HepG2 (cell line): ENCODE measurements at regions not wholly inside any gene's neighbourhood (a gene's known extent, or its start where the extent isn't known, plus 50 kb on each side); places are given as distances from the start of the nearest gene placed in this dataset.

Experiments used
- ATF2 ChIP-seq: sonication (generic); formaldehyde crosslinking; IDR thresholded peaks from 2 replicates; pipeline ENCODE4 v1.4.0; 2020; ENCODE audit warnings: missing genetic modification reagents
- CREB3 ChIP-seq: sonication (generic); formaldehyde crosslinking; IDR thresholded peaks from 2 replicates; pipeline ENCODE4 v1.5.0; 2020; ENCODE audit warnings: missing genetic modification reagents
- CTCF ChIP-seq: sonication (generic); formaldehyde crosslinking; IDR thresholded peaks from 2 replicates; pipeline ENCODE4 v1.5.0; 2020; ENCODE audit warnings: mild to moderate bottlenecking, missing genetic modification reagents, moderate library complexity
- EP300 ChIP-seq, 3 experiments: sonication (generic) in 1 of 3; formaldehyde crosslinking in 1 of 3; IDR thresholded peaks; 2 replicates each; pipeline versions ENCODE4 v1.5.1 to v1.6.1; 2011 to 2020; ENCODE audit warnings: low read depth in 2 of 3, low read length in 2 of 3, borderline replicate concordance in 1 of 3, improper control_type of control experiment in 1 of 3, mild to moderate bottlenecking in 1 of 3, missing genetic modification reagents in 1 of 3, moderate library complexity in 1 of 3
- EZH2 ChIP-seq: conservative IDR thresholded peaks from 2 replicates; pipeline ENCODE4 v1.6.1; 2012; ENCODE audit warnings: mild to moderate bottlenecking, low read depth, low read length, moderate library complexity
- MAZ ChIP-seq, 2 experiments: sonication (generic) in 1 of 2; formaldehyde crosslinking in 1 of 2; IDR thresholded peaks; 2 replicates each; pipeline versions ENCODE4 v1.5.0 to v1.6.1; 2012 to 2020; ENCODE audit warnings: low read depth in 2 of 2, mild to moderate bottlenecking in 2 of 2, borderline replicate concordance in 1 of 2, improper control_type of control experiment in 1 of 2, low read length in 1 of 2, missing genetic modification reagents in 1 of 2, moderate library complexity in 1 of 2
- NBN ChIP-seq: fragments of 450-650 bp; conservative IDR thresholded peaks from 2 replicates; pipeline ENCODE4 v1.6.1; 2017
- POLR2A ChIP-seq, 2 experiments: IDR thresholded peaks; 2 replicates each; pipeline ENCODE4 v1.6.1; 2011; ENCODE audit warnings: low read depth in 2 of 2, low read length in 2 of 2, mild to moderate bottlenecking in 1 of 2, moderate library complexity in 1 of 2; ENCODE audit not compliant: insufficient read depth in 1 of 2
- SP2 ChIP-seq: sonication (generic); formaldehyde crosslinking; IDR thresholded peaks from 2 replicates; pipeline ENCODE4 v1.5.1; 2020; ENCODE audit warnings: mild to moderate bottlenecking, missing genetic modification reagents
- ZBTB3 ChIP-seq: sonication (generic); formaldehyde crosslinking; IDR thresholded peaks from 2 replicates; pipeline ENCODE4 v1.4.0; 2020; ENCODE audit warnings: low read depth, mild to moderate bottlenecking, moderate library complexity, missing genetic modification reagents, borderline replicate concordance
- ZNF513 ChIP-seq: sonication (generic); formaldehyde crosslinking; conservative IDR thresholded peaks from 2 replicates; pipeline ENCODE4 v1.5.0; 2020; ENCODE audit warnings: missing genetic modification reagents
- ZNF644 ChIP-seq: IDR thresholded peaks from 2 replicates; pipeline ENCODE4 v1.6.1; 2016; ENCODE audit warnings: low read depth

- TF ChIP-seq POLR2A (IDR thresholded peaks at IDR 0.05; ENCODE audit: insufficient read depth in 1 of 2, low read depth in 2 of 2, low read length in 2 of 2) (no peak), ATF2 (CRISPR knock-in tag) (no peak), EP300 (IDR thresholded peaks at IDR 0.05; ENCODE audit: low read depth in 2 of 2, low read length in 2 of 2) (no peak), EP300 (CRISPR knock-in tag; IDR thresholded peaks at IDR 0.05; ENCODE audit: borderline replicate concordance) (no peak), NBN (no peak), ZNF644 (CRISPR knock-in tag) (no peak), CTCF (no peak), ZBTB3 (CRISPR knock-in tag) (no peak), MAZ (IDR thresholded peaks at IDR 0.05; ENCODE audit: borderline replicate concordance, low read depth, low read length) (no peak), MAZ (CRISPR knock-in tag; IDR thresholded peaks at IDR 0.05; ENCODE audit: low read depth) (no peak), ZNF513 (no peak), CREB3 (CRISPR knock-in tag) (no peak), EZH2 (no peak), SP2 (CRISPR knock-in tag) (no peak)
Observed at GRCh38 chr2:53334610-53335009, 433.0 kb upstream of the CHAC2 start.
